T-cell (primary cell): ENCODE measurements at regions not wholly inside any gene's neighbourhood (a gene's known extent, or its start where the extent isn't known, plus 50 kb on each side); places are given as distances from the start of the nearest gene placed in this dataset.
"Not testable (repeated sequence)": the region's sequence is repeated elsewhere in the genome, so short reads cannot be mapped to it uniquely, and the experiment has no call there.

ENCODE experiments used
- ATAC-seq, 4 experiments: fragments of 200-7000 bp in 3 of 4; fragments of 150-1000 bp in 1 of 4; cut with Tn5 transposase; replicated peaks in 1 of 4; 1 replicate in 3 of 4; 2 replicates in 1 of 4; pipeline ENCODE4 v1.10.0; 2021; ENCODE audit warnings: moderate library complexity in 3 of 4, mild to moderate bottlenecking in 2 of 4, moderate number of reproducible peaks in 1 of 4
- CTCF ChIA-PET, 2 donors: fragments of 300-600 bp; sonication (Branson Sonifier 250); formaldehyde crosslinking; loops; one replicate each; lab custom pipeline; 2022; ENCODE audit warnings: antibody characterized with exemption in 2 of 2; lab: Charles Lee
- POLR2A ChIA-PET, 2 donors: fragments of 300-600 bp; sonication (Branson Sonifier 250); formaldehyde crosslinking; loops; one replicate each; lab custom pipeline; 2022; ENCODE audit warnings: antibody characterized with exemption in 2 of 2; lab: Charles Lee
- DNase-seq, 35 experiments: peaks; one replicate each; pipeline versions ENCODE4 v3.0.0 to v3.0.0-alpha.2; 2013 to 2023
- H3K27ac ChIP-seq: one replicate; pipeline ENCODE4 v1.5.1; 2013; ENCODE audit warnings: low read length
- H3K27me3 ChIP-seq, 2 experiments: replicated peaks in 1 of 2; 1 replicate in 1 of 2; 2 replicates in 1 of 2; pipeline versions ENCODE4 v1.6.1 to v1.7.0; 2013; ENCODE audit warnings: low read length in 1 of 2, mixed read lengths in 1 of 2; ENCODE audit not compliant: control insufficient read depth in 2 of 2, insufficient read depth in 2 of 2; ENCODE audit errors: extremely low read depth in 1 of 2
- H3K36me3 ChIP-seq, 2 donors: 1 replicate in 1 of 2; 2 replicates in 1 of 2; pipeline versions ENCODE4 v1.6.1 to v1.7.0; 2013; ENCODE audit warnings: low read length in 1 of 2; ENCODE audit not compliant: control insufficient read depth in 2 of 2, insufficient read depth in 1 of 2; ENCODE audit errors: extremely low read depth in 1 of 2
- H3K4me1 ChIP-seq, 2 experiments: 1 replicate in 1 of 2; 2 replicates in 1 of 2; pipeline versions ENCODE4 v1.6.1 to v1.7.0; 2013; ENCODE audit warnings: low read length in 2 of 2, mixed read lengths in 1 of 2; ENCODE audit not compliant: insufficient read depth in 2 of 2, control insufficient read depth in 1 of 2; ENCODE audit errors: extremely low read depth in 1 of 2
- H3K4me3 ChIP-seq, 2 donors: 1 replicate in 1 of 2; 2 replicates in 1 of 2; pipeline versions ENCODE4 v1.5.1 to v1.7.0; 2013; ENCODE audit warnings: mild to moderate bottlenecking in 2 of 2, low read length in 1 of 2, moderate library complexity in 1 of 2; ENCODE audit not compliant: control insufficient read depth in 1 of 2; ENCODE audit errors: extremely low read depth in 1 of 2
- H3K9me3 ChIP-seq: 2 replicates; pipeline ENCODE4 v1.7.0; 2013
- H3K27ac Mint-ChIP-seq, 2 donors: one replicate each; pipeline ENCODE4 v1.8.0; 2020 to 2021; ENCODE audit warnings: mild to moderate bottlenecking in 2 of 2, mixed read lengths in 2 of 2
- H3K27me3 Mint-ChIP-seq, 2 donors: one replicate each; pipeline ENCODE4 v1.8.0; 2021 to 2022; ENCODE audit warnings: mixed read lengths in 2 of 2
- H3K36me3 Mint-ChIP-seq: one replicate; pipeline ENCODE4 v1.8.0; 2021; ENCODE audit warnings: mixed read lengths
- H3K4me1 Mint-ChIP-seq, 3 donors: one replicate each; pipeline ENCODE4 v1.8.0; 2020 to 2022; ENCODE audit warnings: mixed read lengths in 3 of 3, mild to moderate bottlenecking in 1 of 3
- H3K4me3 Mint-ChIP-seq, 3 donors: one replicate each; pipeline ENCODE4 v1.8.0; 2020 to 2022; ENCODE audit warnings: mild to moderate bottlenecking in 3 of 3, mixed read lengths in 3 of 3, moderate library complexity in 3 of 3
- H3K9me3 Mint-ChIP-seq, 3 donors: one replicate each; pipeline ENCODE4 v1.8.0; 2020 to 2022; ENCODE audit warnings: mixed read lengths in 3 of 3
- WGBS: methylation state at CpG from one replicate; pipeline ENCODE4 v1.1.5; 2013; ENCODE audit warnings: missing lambda C conversion rate; ENCODE audit not compliant: insufficient coverage; 5-methylcytosine and 5-hydroxymethylcytosine counted together

GRCh38 chr16:35157549-35157948 is 1698.1 kb downstream of the TP53TG3F start:
- H3K36me3 ChIP-seq, H3K36me3 Mint-ChIP-seq, H3K4me1 Mint-ChIP-seq, H3K4me1 ChIP-seq, DNase-seq, ATAC-seq, H3K27me3 ChIP-seq, H3K4me3 ChIP-seq, H3K4me3 Mint-ChIP-seq, H3K27ac Mint-ChIP-seq, H3K27me3 Mint-ChIP-seq, CTCF ChIA-PET, H3K27ac ChIP-seq, H3K9me3 ChIP-seq, POLR2A ChIA-PET: not testable (repeated sequence)
- WGBS, result 78% methylated on average over 11 of the region's 15 CpGs
- H3K9me3 Mint-ChIP-seq, result peaks cover 24 to 54% (median 25%) of the 10 kb centered on the region in 3 donors

GRCh38 chr16:35169324-35169723 is 1709.9 kb downstream of the TP53TG3F start:
- peaks cover 13 to 31% (median 16%) of the 10 kb centered on the region in 3 donors for H3K9me3 Mint-ChIP-seq
- H3K27me3 Mint-ChIP-seq, H3K4me3 Mint-ChIP-seq, H3K36me3 Mint-ChIP-seq, H3K27me3 ChIP-seq, H3K4me3 ChIP-seq, H3K9me3 ChIP-seq, H3K4me1 ChIP-seq, DNase-seq, H3K27ac ChIP-seq, H3K36me3 ChIP-seq, CTCF ChIA-PET, POLR2A ChIA-PET, H3K4me1 Mint-ChIP-seq, H3K27ac Mint-ChIP-seq, ATAC-seq: not testable (repeated sequence)
- WGBS, result 81% methylated on average over 9 of the region's 14 CpGs

- WGBS, result 78% methylated on average over 28 of the region's 42 CpGs
Measured at GRCh38 chr16:35170061-35170460, 1710.6 kb downstream of the TP53TG3F start.

GRCh38 chr16:35170610-35171009 is 1711.2 kb downstream of the TP53TG3F start:
- Mint-ChIP-seq H3K27ac (no peak overlapping the region), H3K9me3 (peaks cover 13 to 32% (median 16%) of the 10 kb centered on the region in 3 donors), H3K36me3 (no peaks in the 10 kb centered on the region), H3K27me3 (no peaks in the 10 kb centered on the region), H3K4me1 (no peaks in the 10 kb centered on the region), H3K4me3 (no peak overlapping the region)
- ChIA-PET CTCF (no interaction called here), POLR2A (no interaction called here)
- Histone ChIP-seq H3K9me3 (peaks cover 2% of the 10 kb centered on the region), H3K4me3 (no peak overlapping the region), H3K27ac (no peak overlapping the region), H3K36me3 (no peaks in the 10 kb centered on the region), H3K27me3 (no peaks in the 10 kb centered on the region), H3K4me1 (no peaks in the 10 kb centered on the region)
- no CpG with 5 or more reads among the region's 3 CpGs for WGBS
- no peak for ATAC-seq
- DNase-seq, result no peak

More at GRCh38 chr16:35170061-35170460, 1710.6 kb downstream of the TP53TG3F start:
- CTCF ChIA-PET, H3K27ac Mint-ChIP-seq, H3K27me3 Mint-ChIP-seq, H3K9me3 ChIP-seq, H3K27ac ChIP-seq, H3K4me1 ChIP-seq, DNase-seq, H3K36me3 Mint-ChIP-seq, ATAC-seq, H3K4me3 Mint-ChIP-seq, H3K36me3 ChIP-seq, POLR2A ChIA-PET, H3K4me1 Mint-ChIP-seq, H3K4me3 ChIP-seq, H3K27me3 ChIP-seq: not testable (repeated sequence)
- H3K9me3 Mint-ChIP-seq, result peaks cover 13 to 33% (median 16%) of the 10 kb centered on the region in 3 donors

- ChIA-PET CTCF (no interaction called here), POLR2A (no interaction called here)
- Histone ChIP-seq H3K36me3 (no peaks in the 10 kb centered on the region), H3K9me3 (peaks cover 2% of the 10 kb centered on the region), H3K4me3 (no peak overlapping the region), H3K27ac (no peak overlapping the region), H3K4me1 (no peaks in the 10 kb centered on the region), H3K27me3 (no peaks in the 10 kb centered on the region)
- Mint-ChIP-seq H3K27me3 (no peaks in the 10 kb centered on the region), H3K9me3 (peaks cover 12 to 31% (median 16%) of the 10 kb centered on the region in 3 donors), H3K4me1 (no peaks in the 10 kb centered on the region), H3K27ac (no peak overlapping the region), H3K4me3 (no peak overlapping the region), H3K36me3 (no peaks in the 10 kb centered on the region)
- no peak for ATAC-seq
- WGBS, result 50% methylated on average over 2 of the region's 6 CpGs
- no peak for DNase-seq
Measured at GRCh38 chr16:35171106-35171505, 1711.7 kb downstream of the TP53TG3F start.

GRCh38 chr16:35173295-35173694 is 1713.9 kb downstream of the TP53TG3F start:
- H3K27ac Mint-ChIP-seq, result no peak overlapping the region
- no peaks in the 10 kb centered on the region for H3K36me3 Mint-ChIP-seq
- 94% methylated on average over 24 of the region's 29 CpGs for WGBS
- no peak overlapping the region for H3K4me3 ChIP-seq
- no peaks in the 10 kb centered on the region for H3K27me3 ChIP-seq
- DNase-seq, result no peak
- no peaks in the 10 kb centered on the region for H3K4me1 Mint-ChIP-seq
- POLR2A ChIA-PET, result no interaction called here
- H3K36me3 ChIP-seq, result no peaks in the 10 kb centered on the region
- H3K9me3 ChIP-seq, result peaks cover 2% of the 10 kb centered on the region
- peaks cover 4 to 27% (median 12%) of the 10 kb centered on the region in 3 donors for H3K9me3 Mint-ChIP-seq
- H3K27ac ChIP-seq, result no peak overlapping the region
- ATAC-seq, result no peak
- H3K4me1 ChIP-seq, result no peaks in the 10 kb centered on the region
- CTCF ChIA-PET, result no interaction called here
- no peak overlapping the region for H3K4me3 Mint-ChIP-seq
- no peaks in the 10 kb centered on the region for H3K27me3 Mint-ChIP-seq

- DNase-seq, result no peak
- peaks cover 4 to 23% (median 15%) of the 10 kb centered on the region in 3 donors for H3K9me3 Mint-ChIP-seq
Measured at GRCh38 chr16:35174016-35174415, 1714.6 kb downstream of the TP53TG3F start.

More at GRCh38 chr16:35174016-35174415, 1714.6 kb downstream of the TP53TG3F start:
- H3K27me3 ChIP-seq, result no peaks in the 10 kb centered on the region
- no peak overlapping the region for H3K4me3 Mint-ChIP-seq
- H3K27ac ChIP-seq, result no peak overlapping the region
- no peak overlapping the region for H3K4me3 ChIP-seq
- H3K27me3 Mint-ChIP-seq, result no peaks in the 10 kb centered on the region
- H3K4me1 Mint-ChIP-seq, result no peaks in the 10 kb centered on the region
- no peaks in the 10 kb centered on the region for H3K4me1 ChIP-seq
- 80% methylated on average over 4 of the region's 4 CpGs for WGBS
- ChIA-PET CTCF (no interaction called here), POLR2A (no interaction called here)
- H3K9me3 ChIP-seq, result peaks cover 2% of the 10 kb centered on the region
- ATAC-seq, result no peak
- no peak overlapping the region for H3K27ac Mint-ChIP-seq
- no peaks in the 10 kb centered on the region for H3K36me3 Mint-ChIP-seq
- no peaks in the 10 kb centered on the region for H3K36me3 ChIP-seq
